Nephron (organoid): ENCODE measurements at regions not wholly inside any gene's neighbourhood (a gene's known extent, or its start where the extent isn't known, plus 50 kb on each side); places are given as distances from the start of the nearest gene placed in this dataset.
A peak's percentile ranks its signal among the peaks of the same experiment; 100 is the strongest.

Source experiments
- H3K27ac Mint-ChIP-seq, 3 experiments: 2 replicates each; pipeline ENCODE4 v1.8.0; 2020; ENCODE audit warnings: mixed read lengths in 3 of 3, mild to moderate bottlenecking in 2 of 3, moderate library complexity in 1 of 3
- H3K27me3 Mint-ChIP-seq: 2 replicates; pipeline ENCODE4 v1.8.0; 2021; ENCODE audit warnings: low read depth, mild to moderate bottlenecking, moderate library complexity, mixed read lengths
- H3K36me3 Mint-ChIP-seq: 2 replicates; pipeline ENCODE4 v1.8.0; 2020; ENCODE audit warnings: low read depth, mixed read lengths
- H3K4me1 Mint-ChIP-seq: 2 replicates; pipeline ENCODE4 v1.8.0; 2020; ENCODE audit warnings: mixed read lengths
- H3K4me3 Mint-ChIP-seq, 3 experiments: 2 replicates each; pipeline ENCODE4 v1.8.0; 2020; ENCODE audit warnings: mild to moderate bottlenecking in 3 of 3, mixed read lengths in 3 of 3, moderate library complexity in 2 of 3
- H3K9me3 Mint-ChIP-seq: 2 replicates; pipeline ENCODE4 v1.8.0; 2020; ENCODE audit warnings: mixed read lengths
- CTCF ChIP-seq, 3 experiments: fragments of 200-600 bp; sonication (generic); IDR thresholded peaks; one replicate each; pipeline ENCODE4 v1.5.0; 2021; ENCODE audit warnings: antibody characterized with exemption in 3 of 3; ENCODE audit not compliant: unreplicated experiment in 3 of 3

GRCh38 chr15:95160316-95160715, 929.0 kb downstream of the MCTP2 start:
- Mint-ChIP-seq H3K9me3 (peaks cover 14% of the 10 kb centered on the region), H3K4me3 (no peak overlapping the region), H3K27ac (no peak overlapping the region), H3K4me1 (peaks cover 14% of the 10 kb centered on the region), H3K36me3 (no peaks in the 10 kb centered on the region), H3K27me3 (no peaks in the 10 kb centered on the region)
- TF ChIP-seq CTCF (IDR thresholded peaks at IDR 0.05; ENCODE audit: unreplicated experiment in 3 of 3): no peak

- Mint-ChIP-seq H3K27me3 (peaks cover 4% of the 10 kb centered on the region), H3K9me3 (peaks cover 4% of the 10 kb centered on the region), H3K4me3 (no peak overlapping the region), H3K27ac (peak overlapping the region; percentile 76 to 95 (median 83)), H3K4me1 (peaks cover 14% of the 10 kb centered on the region), H3K36me3 (peaks cover 2% of the 10 kb centered on the region)
- no peak for TF ChIP-seq CTCF (IDR thresholded peaks at IDR 0.05; ENCODE audit: unreplicated experiment in 3 of 3)
Measured at GRCh38 chr15:95162069-95162468, 930.7 kb downstream of the MCTP2 start.

GRCh38 chr15:95162531-95162930, 931.2 kb downstream of the MCTP2 start:
- Mint-ChIP-seq H3K36me3 (peaks cover 5% of the 10 kb centered on the region), H3K9me3 (peaks cover 7% of the 10 kb centered on the region), H3K4me3 (no peak overlapping the region), H3K27me3 (peaks cover 4% of the 10 kb centered on the region), H3K27ac (peak overlapping the region; percentile 76 to 95 (median 83)), H3K4me1 (peaks cover 17% of the 10 kb centered on the region)
- TF ChIP-seq CTCF (IDR thresholded peaks at IDR 0.05; ENCODE audit: unreplicated experiment in 3 of 3): no peak

GRCh38 chr15:95162967-95163531, 931.7 kb downstream of the MCTP2 start:
- peak overlapping the region; percentile 76 to 95 (median 83) for H3K27ac Mint-ChIP-seq
- H3K36me3 Mint-ChIP-seq: peaks cover 5% of the 10 kb centered on the region
- H3K4me1 Mint-ChIP-seq: peaks cover 17% of the 10 kb centered on the region
- peaks cover 7% of the 10 kb centered on the region for H3K9me3 Mint-ChIP-seq
- H3K27me3 Mint-ChIP-seq: peaks cover 4% of the 10 kb centered on the region
- no peak for TF ChIP-seq CTCF (IDR thresholded peaks at IDR 0.05; ENCODE audit: unreplicated experiment in 3 of 3)
- H3K4me3 Mint-ChIP-seq: peak overlapping the region in 1 of 3 experiments; percentile 10

GRCh38 chr15:95168152-95168551, 936.8 kb downstream of the MCTP2 start:
- peaks cover 42% of the 10 kb centered on the region for H3K4me1 Mint-ChIP-seq
- H3K4me3 Mint-ChIP-seq: no peak overlapping the region
- H3K9me3 Mint-ChIP-seq: peaks cover 4% of the 10 kb centered on the region
- H3K27me3 Mint-ChIP-seq: peaks cover 4% of the 10 kb centered on the region
- H3K27ac Mint-ChIP-seq: peak overlapping the region; percentile 96 to 98 (median 97)
- peaks cover 5% of the 10 kb centered on the region for H3K36me3 Mint-ChIP-seq
- TF ChIP-seq CTCF (IDR thresholded peaks at IDR 0.05; ENCODE audit: unreplicated experiment in 3 of 3): no peak

GRCh38 chr15:95168951-95169431, 937.6 kb downstream of the MCTP2 start:
- peak overlapping the region; percentile 96 to 98 (median 97) for H3K27ac Mint-ChIP-seq
- H3K4me3 Mint-ChIP-seq: no peak overlapping the region
- H3K4me1 Mint-ChIP-seq: peaks cover 44% of the 10 kb centered on the region
- TF ChIP-seq CTCF (IDR thresholded peaks at IDR 0.05; ENCODE audit: unreplicated experiment in 3 of 3): no peak
- H3K27me3 Mint-ChIP-seq: peaks cover 4% of the 10 kb centered on the region
- peaks cover 4% of the 10 kb centered on the region for H3K9me3 Mint-ChIP-seq
- H3K36me3 Mint-ChIP-seq: peaks cover 5% of the 10 kb centered on the region
